ENCODE measurements at regions not wholly inside any gene's neighbourhood (a gene's known extent, or its start where the extent isn't known, plus 50 kb on each side); places are given as distances from the start of the nearest gene placed in this dataset.
"Not testable (repeated sequence)": the region's sequence is repeated elsewhere in the genome, so short reads cannot be mapped to it uniquely, and the experiment has no call there.

- no peak for DNase-seq (ENCODE audit: low spot score)
Measured at GRCh38 chr4:151852202-151852601, 91.4 kb upstream of the GATB start.

GRCh38 chr4:151851354-151851753, 90.5 kb upstream of the GATB start:
- DNase-seq (ENCODE audit: low spot score) = no peak

GRCh38 chr4:151850791-151851213, 90.0 kb upstream of the GATB start:
- no peak for DNase-seq (ENCODE audit: low spot score)

- DNase-seq (ENCODE audit: low spot score) = not testable (repeated sequence)
Measured at GRCh38 chr4:151845551-151845950, 84.7 kb upstream of the GATB start.

- DNase-seq (ENCODE audit: low spot score) = no peak
Measured at GRCh38 chr4:151842430-151843079, 81.7 kb upstream of the GATB start.

GRCh38 chr4:151841107-151841506, 80.3 kb upstream of the GATB start:
- no peak for DNase-seq (ENCODE audit: low spot score)

- DNase-seq (ENCODE audit: low spot score) = no peak
Measured at GRCh38 chr4:151835467-151835866, 74.7 kb upstream of the GATB start.

GRCh38 chr4:151833174-151833573, 72.4 kb upstream of the GATB start:
- DNase-seq (ENCODE audit: low spot score) = no peak

- no peak for DNase-seq (ENCODE audit: low spot score)
Measured at GRCh38 chr4:151831526-151831925, 70.7 kb upstream of the GATB start.

- no peak for DNase-seq (ENCODE audit: low spot score)
Measured at GRCh38 chr4:151830168-151830567, 69.4 kb upstream of the GATB start.

- no peak for DNase-seq (ENCODE audit: low spot score)
Measured at GRCh38 chr4:151829309-151829708, 68.5 kb upstream of the GATB start.

GRCh38 chr4:151824656-151825055, 63.8 kb upstream of the GATB start:
- no peak for DNase-seq (ENCODE audit: low spot score)

GRCh38 chr4:151822331-151822730, 61.5 kb upstream of the GATB start:
- DNase-seq (ENCODE audit: low spot score) = no peak

- DNase-seq (ENCODE audit: low spot score) = no peak
Measured at GRCh38 chr4:151820004-151820403, 59.2 kb upstream of the GATB start.

- DNase-seq (ENCODE audit: low spot score) = no peak
Measured at GRCh38 chr4:151811403-151811802, 50.6 kb upstream of the GATB start.
